Activated CD8-positive, alpha-beta memory T cell treated with anti-CD3 and anti-CD28 coated beads, Interleukin-2, amount 50 U/mL, for 1 hour (primary cell): ENCODE measurements at regions not wholly inside any gene's neighbourhood (a gene's known extent, or its start where the extent isn't known, plus 50 kb on each side); places are given as distances from the start of the nearest gene placed in this dataset.
"Not testable (repeated sequence)": the region's sequence is repeated elsewhere in the genome, so short reads cannot be mapped to it uniquely, and the experiment has no call there.

Experiments used
- DNase-seq: peaks from one replicate; pipeline ENCODE4 v3.0.0-alpha.2; 2020; ENCODE audit errors: extremely low read depth

DNA sequence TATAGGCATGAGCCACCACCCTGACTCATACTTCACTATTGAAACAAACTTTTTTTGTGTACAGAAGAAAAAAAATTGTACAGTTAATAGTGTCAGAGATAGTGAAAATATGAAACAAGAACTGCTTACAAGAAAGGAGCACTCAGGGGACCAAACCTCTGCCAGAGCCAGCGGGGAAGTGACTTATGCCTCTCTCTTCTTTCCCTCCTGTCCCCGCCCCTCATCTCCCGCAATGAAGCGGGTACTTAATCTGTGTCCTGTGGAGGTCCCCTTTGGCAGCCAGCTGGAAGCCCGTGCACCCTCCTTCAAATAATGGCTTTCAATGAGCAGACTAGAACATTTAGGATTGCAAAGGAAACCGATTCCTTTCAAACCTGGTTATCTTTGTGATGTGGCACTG lies 51.5 kb downstream of the PPIAL4A start:
- not testable (repeated sequence) for DNase-seq

DNA sequence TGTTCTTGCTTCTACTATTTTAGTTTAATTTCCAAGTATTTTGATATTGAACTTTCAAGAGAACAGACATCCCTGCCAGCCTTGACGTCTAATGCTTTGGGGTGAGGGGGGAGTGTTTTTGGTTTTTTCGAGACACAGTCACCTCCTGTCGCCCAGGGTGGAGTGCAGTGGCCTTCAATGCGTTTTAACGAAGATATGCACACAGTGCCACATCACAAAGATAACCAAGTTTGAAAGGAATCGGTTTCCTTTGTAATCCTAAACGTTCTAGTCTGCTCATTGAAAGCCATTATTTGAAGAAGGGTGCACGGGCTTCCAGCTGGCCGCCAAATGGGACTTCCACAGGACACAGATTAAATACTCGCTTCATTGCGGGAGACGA lies 52.3 kb downstream of the PPIAL4A start:
- peak; percentile 21 for DNase-seq

DNA sequence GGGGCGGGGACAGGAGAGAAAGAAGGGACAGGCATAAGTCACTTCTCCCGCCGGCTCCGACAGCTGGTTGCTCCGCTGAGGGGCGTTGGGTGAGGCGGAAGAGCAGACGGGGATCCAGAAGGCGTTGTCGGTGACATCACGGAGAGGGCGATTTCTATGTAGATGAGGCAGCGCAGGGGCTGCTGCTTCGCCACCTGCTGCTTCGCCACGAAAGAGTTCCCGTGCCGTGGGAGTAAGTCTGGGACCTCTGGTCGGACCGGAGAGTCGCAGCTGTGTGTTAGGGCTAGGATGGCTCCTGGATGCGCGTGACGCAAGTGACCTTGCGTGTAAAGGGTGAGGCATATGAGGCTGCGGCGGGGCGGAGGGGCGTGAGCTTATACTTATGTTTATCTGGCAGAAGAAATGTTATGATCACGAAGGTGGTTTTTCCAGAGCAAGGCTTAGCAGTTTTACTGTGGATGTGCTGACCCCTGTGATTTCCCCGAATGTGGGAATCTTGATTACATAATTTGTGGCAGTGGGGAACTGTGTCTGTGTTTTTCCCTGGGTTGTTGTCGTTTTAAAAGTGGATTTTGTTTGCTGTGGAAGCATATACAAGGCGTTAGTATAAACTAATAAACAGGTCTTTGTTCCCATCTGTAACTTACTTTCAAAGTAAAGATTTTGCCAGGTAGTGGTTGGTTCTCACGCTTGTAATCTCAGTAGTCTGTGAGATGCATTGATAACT lies 52.8 kb downstream of the PPIAL4A start:
- peak; percentile 77 for DNase-seq

DNA sequence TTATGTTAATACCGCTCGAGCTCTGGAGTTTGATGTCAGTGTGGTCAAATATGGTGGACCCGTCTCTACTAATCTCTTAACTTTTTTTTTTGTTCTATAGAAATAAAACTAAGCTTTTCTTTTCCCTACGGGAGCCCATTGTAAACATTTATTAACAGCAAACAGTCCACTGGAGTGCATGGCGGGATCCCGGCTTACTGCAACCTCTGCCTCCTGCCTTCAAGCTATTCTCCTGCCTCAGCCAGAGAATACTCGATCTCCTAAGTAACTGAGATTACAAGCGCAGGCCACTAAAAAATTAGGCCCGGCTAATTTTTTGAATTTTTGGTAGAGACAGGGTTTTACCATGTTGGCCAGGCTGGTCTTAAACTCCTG lies 53.4 kb downstream of the PPIAL4A start:
- DNase-seq = not testable (repeated sequence)

DNA sequence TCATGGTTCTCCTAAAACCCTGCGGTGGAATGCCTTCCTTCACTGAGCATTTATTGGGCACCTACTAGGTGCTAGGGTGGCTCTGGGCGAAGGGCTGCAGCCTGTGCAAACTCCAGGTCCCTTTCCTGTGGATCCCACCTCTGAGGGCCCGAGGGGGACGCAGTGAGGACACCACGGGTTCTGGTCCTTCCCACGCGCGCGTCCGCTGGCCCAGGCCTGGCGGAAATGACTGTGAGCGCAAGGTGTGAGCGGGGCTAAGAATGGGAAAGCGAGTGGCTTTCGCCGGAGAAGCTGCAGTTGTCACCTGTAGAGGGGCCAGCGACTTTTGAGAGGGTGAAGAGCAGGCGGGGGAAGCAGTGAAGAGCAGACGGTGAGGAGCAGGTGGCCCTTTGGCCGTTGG lies 55.1 kb downstream of the PPIAL4A start:
- DNase-seq = not testable (repeated sequence)

DNA sequence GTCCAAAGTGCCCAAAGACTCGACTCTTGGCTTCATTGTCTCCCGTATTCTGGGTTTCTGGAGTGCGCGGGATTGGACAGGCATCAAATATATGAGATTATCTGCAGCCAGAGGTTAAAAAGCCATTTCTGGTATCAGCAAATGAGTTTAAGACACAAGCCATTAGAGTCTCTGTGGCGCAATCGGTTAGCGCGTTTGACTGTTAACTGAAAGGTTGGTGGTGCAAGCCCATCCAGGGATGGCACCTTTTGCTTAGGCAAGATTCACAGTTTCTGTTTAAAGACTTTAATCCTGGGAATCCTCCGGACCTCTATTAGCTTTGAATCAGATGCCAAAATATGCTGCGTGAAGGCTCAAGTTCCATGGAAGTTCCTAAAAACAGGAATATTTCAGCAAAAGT lies 55.6 kb downstream of the PPIAL4A start:
- not testable (repeated sequence) for DNase-seq

DNA sequence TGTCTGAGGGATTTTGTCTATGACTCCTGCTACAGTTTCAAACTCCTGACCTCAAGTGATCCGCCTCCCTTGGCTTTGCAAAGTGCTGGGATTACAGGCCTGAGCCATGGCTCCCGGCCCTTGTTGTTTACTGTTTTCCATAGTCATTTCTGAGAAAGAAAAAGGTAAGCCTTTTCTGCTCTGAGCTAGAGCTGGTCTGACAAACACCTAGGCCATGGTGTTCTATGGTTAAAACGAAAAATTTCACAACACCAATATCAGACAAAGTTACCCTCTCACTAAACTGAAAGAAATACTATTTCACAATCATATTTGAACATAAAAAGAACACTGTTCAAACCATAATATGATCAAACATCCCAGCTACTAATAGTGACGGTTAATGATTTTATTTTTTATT lies 57.5 kb downstream of the PPIAL4A start:
- DNase-seq = not testable (repeated sequence)

DNA sequence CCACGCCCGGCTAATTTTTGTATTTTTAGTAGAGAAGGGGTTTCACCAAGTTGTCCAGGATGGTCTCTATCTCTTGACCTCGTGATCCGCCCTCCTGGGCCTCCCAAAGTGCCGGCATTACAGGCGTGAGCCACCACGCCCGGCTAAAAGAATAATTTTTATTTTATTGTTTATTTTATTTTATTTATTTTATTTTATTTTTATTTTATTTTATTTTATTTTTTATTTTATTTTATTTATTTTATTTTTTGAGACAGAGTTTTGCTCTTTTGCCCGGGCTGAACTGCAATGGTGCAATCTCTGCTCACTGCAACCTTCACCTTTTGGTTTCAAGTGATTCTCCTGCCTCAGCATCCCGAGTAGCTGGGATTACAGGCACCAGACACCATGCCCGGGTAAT lies 60.2 kb downstream of the PPIAL4A start:
- not testable (repeated sequence) for DNase-seq

DNA sequence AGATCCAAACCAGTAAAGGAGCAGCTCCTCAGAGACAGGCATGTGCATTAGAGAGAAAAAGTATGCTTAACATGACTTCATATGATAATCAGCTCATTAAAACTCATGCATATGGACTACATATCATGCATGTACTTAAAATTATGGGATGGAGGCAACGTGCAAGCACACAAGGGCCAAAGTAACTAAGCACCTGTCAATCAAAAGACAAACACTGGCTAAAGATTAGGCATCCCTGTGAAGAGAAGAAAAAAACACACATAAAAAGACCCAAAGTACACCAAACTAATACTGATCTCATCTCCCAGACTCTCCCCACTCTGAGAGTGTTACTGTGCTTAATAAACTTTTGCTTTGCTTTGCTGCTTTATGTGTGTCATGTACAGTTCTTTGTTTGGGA lies 61.1 kb downstream of the PPIAL4A start:
- not testable (repeated sequence) for DNase-seq

DNA sequence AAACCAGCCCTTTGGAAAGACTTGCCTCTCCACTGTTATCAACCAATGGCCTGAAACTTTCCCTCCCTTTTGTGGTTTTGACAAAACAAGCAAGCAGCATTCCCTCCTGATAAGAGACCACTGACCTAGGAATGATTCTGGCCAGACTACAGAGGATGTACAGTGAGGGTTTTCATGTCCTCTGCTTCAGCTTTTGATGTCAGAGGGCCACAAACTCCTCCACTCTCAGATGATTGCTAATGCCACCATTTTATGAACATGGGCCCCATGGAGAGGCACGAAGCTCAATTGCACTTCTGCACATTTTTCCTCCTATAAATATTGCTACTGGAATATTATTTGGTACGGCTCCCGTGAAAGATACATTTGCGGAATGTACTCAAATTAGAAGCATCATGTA lies 61.5 kb downstream of the PPIAL4A start:
- not testable (repeated sequence) for DNase-seq

DNA sequence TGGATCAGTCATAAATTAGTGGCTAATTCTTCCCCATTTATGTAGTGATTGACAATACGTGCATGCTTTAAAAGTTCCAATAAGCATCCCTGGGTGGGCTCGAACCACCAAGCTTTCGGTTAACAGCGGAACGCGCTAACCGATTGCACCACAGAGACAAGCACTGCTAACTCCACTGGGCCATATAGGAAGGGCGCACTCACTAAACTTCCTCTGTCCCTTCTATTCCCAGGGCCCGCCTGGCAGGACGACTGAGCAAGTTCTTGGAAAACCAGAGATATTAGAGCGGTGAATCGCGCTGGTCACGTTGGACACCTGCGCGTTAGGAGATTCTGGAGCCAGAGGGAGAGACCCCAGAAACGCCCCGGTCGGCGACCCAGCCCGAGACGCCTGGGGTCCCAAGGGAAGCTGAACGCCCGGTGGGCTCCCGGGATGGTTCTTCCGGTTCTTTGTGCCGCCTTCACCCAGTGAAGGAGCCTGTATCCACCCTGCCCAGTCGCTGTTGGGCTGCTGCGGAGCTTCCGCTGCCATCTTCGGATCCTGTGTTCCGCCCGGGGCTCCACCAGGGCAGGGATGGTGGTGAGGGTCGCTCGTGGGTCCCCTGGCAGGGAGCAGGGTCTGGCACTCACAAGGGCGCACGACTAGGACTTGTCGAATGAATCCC lies 62.8 kb downstream of the PPIAL4A start:
- not testable (repeated sequence) for DNase-seq

DNA sequence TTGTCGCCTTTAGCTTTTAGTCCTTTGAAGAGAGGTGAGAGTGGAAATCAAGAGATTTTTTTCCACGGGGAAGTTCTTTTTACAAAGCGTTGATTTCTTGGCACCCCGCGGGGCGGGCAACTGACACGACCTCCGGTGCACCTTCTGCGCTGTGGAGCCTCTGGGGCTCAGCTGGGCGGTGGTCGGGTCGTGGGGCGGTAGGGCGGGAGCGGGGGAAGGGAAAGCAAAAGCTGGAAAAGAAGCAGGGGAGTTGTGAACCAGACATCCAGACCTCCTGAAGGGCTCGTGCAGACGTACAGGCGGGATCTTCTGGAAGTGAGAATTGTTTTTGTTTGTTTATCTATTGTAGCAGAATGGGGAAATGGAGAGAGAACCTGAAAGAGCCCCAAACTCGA lies 63.3 kb downstream of the PPIAL4A start:
- DNase-seq = not testable (repeated sequence)

DNA sequence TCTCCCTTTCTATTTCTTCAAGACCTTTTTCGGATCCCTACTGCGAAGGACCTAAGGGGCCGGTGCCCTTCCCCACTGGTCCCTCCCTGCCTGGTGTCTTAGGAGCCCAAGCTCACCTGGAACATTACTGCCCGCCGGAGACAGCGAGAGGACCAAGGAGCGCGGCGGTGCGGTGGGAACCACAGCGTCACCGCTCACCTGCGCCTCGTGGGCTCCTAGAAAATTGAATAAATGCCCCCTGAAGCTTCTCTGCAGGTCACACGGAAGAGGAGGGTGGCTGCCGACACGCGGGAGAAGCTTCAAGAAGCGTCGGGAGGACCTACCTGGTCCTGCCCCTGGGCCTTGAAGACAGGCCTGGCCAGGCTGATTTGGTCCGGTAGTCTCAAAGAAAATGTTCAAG lies 65.2 kb downstream of the PPIAL4A start:
- DNase-seq = no peak

DNA sequence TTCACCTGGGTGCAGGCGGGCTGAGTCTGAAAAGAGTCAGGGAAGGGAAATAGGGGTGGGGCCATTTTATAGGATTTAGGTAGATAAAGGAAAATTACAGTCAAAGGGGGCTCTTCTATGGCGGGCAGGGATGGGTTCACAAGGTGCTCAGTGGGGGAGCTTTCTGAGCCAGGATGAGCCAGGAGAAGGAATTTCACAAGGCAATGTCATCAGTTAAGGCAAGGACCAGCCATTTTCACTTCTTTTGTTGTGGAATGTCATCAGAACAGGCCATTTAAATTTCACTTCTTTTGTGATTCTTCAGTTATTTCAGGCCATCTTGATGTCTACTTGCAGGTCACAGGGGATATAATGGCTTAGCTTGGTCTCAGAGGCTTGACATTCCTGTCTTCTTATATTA lies 66.4 kb downstream of the PPIAL4A start:
- not testable (repeated sequence) for DNase-seq

DNA sequence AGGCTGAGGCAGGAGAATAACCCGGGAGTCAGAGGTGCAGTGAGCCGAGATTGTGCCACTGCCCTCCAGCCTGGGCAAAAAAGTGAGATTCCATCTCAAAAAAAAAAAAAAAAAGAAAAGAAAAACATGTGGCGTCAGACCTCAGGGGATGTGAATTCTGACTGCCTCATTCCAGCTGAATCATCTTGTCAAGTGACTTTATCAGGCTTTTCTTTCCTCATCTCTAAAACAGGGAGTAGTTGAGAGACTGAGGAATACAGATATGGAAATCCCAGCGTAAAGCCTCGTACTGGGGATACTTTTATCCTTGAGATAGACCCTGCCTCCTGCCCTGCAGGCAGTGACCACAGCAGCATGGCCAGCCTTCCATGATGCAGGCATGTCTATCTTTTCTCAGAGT lies 76.4 kb downstream of the PPIAL4A start:
- not testable (repeated sequence) for DNase-seq

DNA sequence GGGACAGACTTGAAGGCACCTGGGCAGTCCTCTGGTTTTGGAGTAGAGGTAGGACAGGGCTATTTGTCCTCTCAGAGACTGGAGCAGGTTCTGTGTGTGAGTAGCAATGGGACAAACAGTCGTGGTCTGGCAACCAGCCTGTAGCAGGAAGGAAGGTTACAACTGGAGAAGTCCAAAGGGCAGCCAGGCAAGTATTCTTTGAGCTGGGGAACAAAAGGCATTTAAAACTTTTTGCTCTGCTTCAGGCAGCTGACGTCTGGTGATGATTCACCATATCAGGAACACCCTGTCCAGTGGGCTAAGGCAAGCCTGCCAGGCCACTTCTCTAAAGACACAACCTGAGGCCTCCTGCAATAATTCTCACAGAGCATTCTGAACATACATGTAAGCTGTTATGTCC lies 83.3 kb downstream of the PPIAL4A start:
- not testable (repeated sequence) for DNase-seq

DNA sequence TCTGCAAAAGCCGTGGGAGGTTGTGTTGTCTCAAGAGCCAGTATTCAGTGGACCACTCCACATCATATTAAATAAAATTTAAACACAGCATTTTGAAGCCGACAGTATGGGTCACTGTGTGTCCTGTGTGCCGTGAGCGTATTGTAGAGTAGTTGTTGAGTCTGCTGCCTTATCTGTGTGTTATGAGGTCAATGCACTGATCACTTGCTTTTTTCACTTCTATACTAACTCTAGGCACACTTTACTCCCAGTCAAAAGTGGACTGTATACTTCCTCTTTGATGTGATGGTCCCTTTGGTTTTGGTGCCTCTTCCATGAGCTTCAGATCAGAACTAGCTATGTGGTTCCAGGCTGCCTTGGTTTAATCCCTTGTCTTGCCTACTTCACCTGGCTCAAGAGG lies 84.3 kb downstream of the PPIAL4A start:
- not testable (repeated sequence) for DNase-seq

DNA sequence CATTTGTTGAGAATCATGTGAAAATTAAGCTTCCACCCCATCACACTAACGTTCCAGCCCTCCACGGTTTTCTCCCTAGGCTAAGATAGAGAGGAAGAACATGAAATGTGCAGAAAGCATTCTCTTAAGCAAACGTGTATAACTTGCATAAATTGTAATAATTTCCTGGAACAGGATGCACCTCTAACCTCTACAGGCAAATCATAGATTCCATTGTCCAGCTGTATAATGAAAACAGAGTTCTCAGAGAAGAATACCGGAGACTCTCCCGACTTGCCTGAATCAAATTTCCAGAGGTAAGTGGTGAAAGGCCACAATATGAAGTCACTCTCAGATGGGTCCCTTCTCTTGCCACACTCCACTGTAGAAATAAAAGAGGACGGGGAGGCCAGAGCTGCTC lies 87.7 kb downstream of the PPIAL4A start:
- DNase-seq = not testable (repeated sequence)

DNA sequence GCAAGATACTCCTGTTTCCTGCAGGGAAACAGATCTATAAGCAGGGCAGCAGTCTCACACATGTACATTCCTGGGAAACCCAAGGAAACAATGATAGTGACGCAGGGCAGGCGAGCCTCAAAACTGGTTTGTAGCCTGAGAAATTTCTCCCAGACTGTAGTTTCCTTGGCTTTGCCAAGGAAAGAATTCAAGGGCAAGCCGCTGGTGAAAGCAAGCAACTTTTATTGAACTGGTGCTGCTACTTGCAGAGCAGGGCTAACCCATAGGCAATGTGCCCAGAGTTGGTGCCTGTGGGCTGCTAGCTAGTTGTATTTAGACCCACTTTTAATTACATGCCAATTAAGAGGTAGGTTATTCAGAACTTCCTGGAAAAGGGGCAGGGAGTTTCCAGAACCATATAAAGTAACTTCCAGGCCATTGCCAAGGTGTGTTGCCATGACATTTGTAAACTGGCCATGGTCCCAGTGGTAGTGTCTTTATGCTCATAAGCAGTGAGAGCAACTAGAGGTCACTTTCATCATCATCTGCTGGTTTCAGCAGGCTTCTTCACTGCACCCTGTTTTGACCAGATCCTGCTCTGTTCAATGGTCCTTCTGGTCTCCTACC lies 92.0 kb downstream of the PPIAL4A start:
- not testable (repeated sequence) for DNase-seq

DNA sequence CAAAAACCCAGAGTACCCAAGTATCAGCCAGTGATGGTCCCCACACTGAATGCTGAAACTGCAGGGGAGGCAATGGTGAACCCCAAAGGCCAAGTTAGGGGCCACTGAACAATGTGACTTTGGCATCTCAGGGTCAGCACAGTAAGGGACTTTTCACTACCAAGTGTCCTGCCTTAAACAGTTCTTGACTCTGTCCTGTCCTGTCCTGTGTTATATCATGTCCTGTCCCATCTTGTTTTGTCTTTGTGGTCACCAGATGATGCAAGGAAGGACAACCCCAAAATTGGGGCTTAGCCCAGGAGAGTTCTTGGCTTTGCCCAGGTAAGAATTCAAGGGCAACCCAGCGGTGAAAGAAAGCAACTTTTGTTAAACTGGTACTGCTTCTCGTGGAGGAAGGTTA lies 105.0 kb downstream of the PPIAL4A start:
- not testable (repeated sequence) for DNase-seq

DNA sequence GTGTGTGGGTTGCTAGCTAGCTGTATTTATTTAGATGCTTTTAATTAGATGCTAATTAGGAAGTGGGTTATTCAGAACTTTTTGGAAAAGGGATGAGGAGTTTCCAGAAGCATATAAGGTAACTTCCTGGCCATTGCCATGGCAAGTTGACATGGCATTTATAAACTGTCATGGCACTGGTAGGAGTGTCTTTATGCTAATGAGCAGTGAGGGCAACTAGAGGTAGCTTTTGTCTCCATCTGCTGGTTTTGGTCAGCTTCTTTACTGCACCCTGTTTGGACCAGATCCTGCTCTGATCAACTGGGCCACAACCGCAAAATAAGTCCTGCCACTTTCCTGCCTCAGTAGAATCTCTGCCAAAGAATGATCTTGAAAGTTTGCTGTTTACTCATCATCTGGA lies 105.5 kb downstream of the PPIAL4A start:
- DNase-seq = not testable (repeated sequence)

DNA sequence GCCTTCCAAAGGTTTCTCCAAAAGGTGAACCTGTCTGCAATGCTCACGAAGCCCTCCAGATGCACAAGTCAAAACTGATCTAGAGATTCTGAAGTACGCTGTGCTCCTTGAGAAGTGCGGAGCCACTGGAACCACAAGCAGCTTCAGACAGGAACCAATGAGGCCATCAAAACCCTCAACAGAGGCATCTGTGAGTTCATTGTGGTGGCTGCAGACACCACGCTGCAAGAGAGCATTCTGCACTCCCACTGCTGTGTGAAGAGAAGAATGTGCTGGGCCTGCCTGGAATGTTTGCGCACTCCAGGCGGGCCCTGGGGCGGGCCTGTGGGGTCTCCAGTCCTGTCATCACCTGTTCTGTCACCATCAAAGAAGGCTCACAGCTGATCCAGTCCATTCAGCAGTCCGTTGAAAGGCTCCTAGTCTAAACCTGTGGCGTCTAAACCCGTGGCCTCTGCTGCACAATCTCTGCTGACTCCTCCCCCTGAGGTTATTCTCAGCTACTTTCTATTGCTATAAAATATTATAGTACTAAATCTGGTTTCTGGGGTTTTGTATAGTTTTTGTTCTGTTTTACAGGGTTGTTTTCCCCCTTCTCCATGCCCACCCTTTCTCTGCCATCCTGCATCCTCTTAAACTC lies 111.6 kb downstream of the PPIAL4A start:
- DNase-seq = not testable (repeated sequence)

DNA sequence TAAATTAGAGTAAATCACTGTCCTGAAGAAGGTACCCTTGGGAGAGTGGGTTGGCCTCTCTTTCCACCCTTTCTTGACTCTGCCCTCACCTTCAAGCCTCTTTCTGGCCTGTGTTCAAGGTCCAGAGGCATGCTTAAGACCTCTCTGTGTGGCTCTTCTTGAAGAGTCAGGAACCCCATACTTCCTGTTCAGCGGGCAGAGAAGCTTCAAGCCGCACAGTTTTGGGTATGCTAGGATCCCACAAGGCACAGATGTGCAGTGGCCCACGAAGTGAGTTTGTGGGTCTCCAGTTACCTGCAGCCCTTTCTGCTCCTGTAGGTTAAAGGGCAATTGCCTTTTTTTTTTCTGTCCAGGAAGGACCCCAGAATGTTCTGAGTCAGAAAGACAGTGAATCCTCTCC lies 113.7 kb downstream of the PPIAL4A start:
- not testable (repeated sequence) for DNase-seq
